ENCODE measurements at regions not wholly inside any gene's neighbourhood (a gene's known extent, or its start where the extent isn't known, plus 50 kb on each side); places are given as distances from the start of the nearest gene placed in this dataset.
"Not testable (repeated sequence)": the region's sequence is repeated elsewhere in the genome, so short reads cannot be mapped to it uniquely, and the experiment has no call there.

- DNase-seq (ENCODE audit: low read depth): no peak
- H3K4me3 ChIP-seq (ENCODE audit: low read depth, low read length): no peak overlapping the region
- TF ChIP-seq CTCF (IDR thresholded peaks at IDR 0.05; ENCODE audit: control insufficient read depth, extremely low read depth, insufficient read depth): no peak
Observed at GRCh38 chr5:166617507-166617906, 1673.9 kb upstream of the WWC1 start.

- no peak overlapping the region for H3K4me3 ChIP-seq (ENCODE audit: low read depth, low read length)
- no peak for DNase-seq (ENCODE audit: low read depth)
- TF ChIP-seq CTCF (IDR thresholded peaks at IDR 0.05; ENCODE audit: control insufficient read depth, extremely low read depth, insufficient read depth): no peak
Observed at GRCh38 chr5:166618526-166618925, 1672.9 kb upstream of the WWC1 start.

DNA sequence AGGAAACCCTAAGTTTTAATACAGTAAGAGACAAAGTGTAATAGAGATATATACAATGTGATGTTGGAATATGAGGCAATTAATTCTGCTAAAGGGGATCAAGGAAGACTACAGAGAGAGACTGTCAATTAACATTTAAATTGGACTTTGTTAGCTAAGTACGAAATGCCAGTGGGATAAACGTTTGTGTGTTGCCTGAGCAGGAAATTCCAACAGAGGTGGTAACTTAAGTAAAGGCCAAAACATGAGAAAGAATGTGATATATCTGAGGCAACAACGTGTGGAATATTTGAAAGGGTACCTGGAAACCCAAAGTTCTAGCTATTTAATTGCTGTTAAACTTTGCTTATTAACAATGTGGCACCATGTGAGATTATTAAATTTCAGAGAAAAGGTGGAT is 1666.9 kb upstream of the WWC1 start:
- no peak overlapping the region for H3K4me3 ChIP-seq (ENCODE audit: low read depth, low read length)
- no peak for TF ChIP-seq CTCF (IDR thresholded peaks at IDR 0.05; ENCODE audit: control insufficient read depth, extremely low read depth, insufficient read depth)
- no peak for DNase-seq (ENCODE audit: low read depth)

DNA sequence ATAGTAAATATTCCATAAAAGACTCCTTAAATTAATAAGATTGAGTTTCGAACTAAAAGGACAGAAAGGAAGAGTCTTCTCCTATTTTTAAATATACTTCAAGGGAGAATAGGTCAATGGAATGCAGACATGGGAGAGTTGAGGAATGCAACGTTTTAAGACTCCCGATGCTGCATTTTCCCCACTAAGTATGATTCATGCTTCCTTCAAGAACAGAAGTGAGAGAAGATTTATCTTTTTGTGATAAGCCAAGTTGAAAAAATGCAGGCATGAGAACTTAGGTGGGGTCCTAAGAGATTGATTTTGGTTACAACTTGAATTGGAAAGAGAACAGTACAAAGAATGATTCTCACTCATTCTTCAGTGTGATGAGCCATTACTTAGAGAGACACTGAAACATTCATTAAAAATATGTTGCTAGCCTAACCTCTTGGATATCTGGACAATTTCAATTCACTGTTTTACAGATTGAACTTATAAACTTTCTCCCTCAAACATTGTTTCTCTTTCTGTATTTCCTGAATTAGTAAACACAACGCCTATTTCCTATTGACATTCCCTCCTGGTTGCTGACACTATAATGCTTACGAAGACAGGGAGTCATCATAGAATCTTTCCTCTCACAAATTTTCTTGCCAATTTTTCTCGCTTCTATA is 1666.1 kb upstream of the WWC1 start:
- TF ChIP-seq CTCF (IDR thresholded peaks at IDR 0.05; ENCODE audit: control insufficient read depth, extremely low read depth, insufficient read depth): no peak
- DNase-seq (ENCODE audit: low read depth): no peak
- H3K4me3 ChIP-seq (ENCODE audit: low read depth, low read length): no peak overlapping the region

GRCh38 chr5:166637295-166637694 is 1654.2 kb upstream of the WWC1 start:
- no peak overlapping the region for H3K4me3 ChIP-seq (ENCODE audit: low read depth, low read length)
- no peak for TF ChIP-seq CTCF (IDR thresholded peaks at IDR 0.05; ENCODE audit: control insufficient read depth, extremely low read depth, insufficient read depth)
- no peak for DNase-seq (ENCODE audit: low read depth)

DNA sequence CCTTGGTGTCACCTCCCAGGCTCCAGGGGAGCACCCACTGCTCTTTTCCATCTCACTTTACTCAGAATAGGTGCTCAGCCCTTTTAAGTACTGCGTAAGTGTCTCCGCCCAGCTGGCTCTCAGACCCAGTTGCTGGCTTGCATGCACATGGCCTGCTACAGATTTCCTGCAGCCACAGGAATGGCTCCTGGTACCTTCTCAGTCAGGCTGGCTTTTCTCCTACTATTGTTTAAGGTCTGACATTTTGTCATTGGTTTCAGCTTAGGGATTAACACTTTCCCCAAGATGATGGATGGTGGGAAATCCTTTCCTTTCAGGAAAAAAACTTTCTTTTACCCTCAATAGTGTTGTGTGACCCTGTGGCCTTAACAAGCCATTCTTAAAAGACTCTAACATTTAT is 1652.3 kb upstream of the WWC1 start:
- no peak overlapping the region for H3K4me3 ChIP-seq (ENCODE audit: low read depth, low read length)
- DNase-seq (ENCODE audit: low read depth): no peak
- TF ChIP-seq CTCF (IDR thresholded peaks at IDR 0.05; ENCODE audit: control insufficient read depth, extremely low read depth, insufficient read depth): no peak

DNA sequence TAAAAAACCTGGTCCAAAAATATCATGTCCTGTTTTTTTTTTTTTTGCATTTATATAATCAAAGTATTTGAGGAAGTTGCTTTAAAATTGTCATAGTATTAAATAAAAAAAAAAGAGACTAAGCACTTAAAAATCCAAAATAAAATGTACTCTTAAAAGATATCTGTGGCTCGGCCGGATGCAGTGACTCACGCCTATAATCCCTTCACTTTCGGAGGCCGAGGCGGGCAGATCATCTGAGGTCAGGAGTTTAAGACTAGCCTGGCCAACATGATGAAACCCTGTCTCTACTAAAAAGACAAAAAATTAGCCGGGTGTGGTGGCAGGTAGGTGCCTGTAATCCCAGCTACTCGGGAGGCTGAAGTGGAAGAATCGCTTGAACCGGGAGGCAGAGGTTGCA is 1651.3 kb upstream of the WWC1 start:
- not testable (repeated sequence) for DNase-seq (ENCODE audit: low read depth); H3K4me3 ChIP-seq (ENCODE audit: low read depth, low read length)

All from LNCaP clone FGC (cell line).